SK-N-SH treated with all-trans-retinoic acid at 6 μM for 48 hours (cell line): ENCODE measurements at regions not wholly inside any gene's neighbourhood (a gene's known extent, or its start where the extent isn't known, plus 50 kb on each side); places are given as distances from the start of the nearest gene placed in this dataset.

Experiments used
- ATAC-seq: fragments of 200-7000 bp; cut with Tn5 transposase; 3 replicates; pipeline ENCODE4 v1.9.1; 2020; ENCODE audit warnings: mild to moderate bottlenecking, moderate library complexity
- BACH2 ChIP-seq: fragments of 250-450 bp; sonication (Bioruptor Pico); IDR thresholded peaks from 2 replicates; pipeline ENCODE4 v1.9.0; 2021; ENCODE audit warnings: mild to moderate bottlenecking, borderline replicate concordance
- CREB5 ChIP-seq: fragments of 250-450 bp; sonication (Bioruptor Pico); IDR thresholded peaks from 2 replicates; pipeline ENCODE4 v1.5.1; 2020; ENCODE audit warnings: low read depth, mild to moderate bottlenecking, moderate library complexity
- CSDC2 ChIP-seq: fragments of 250-450 bp; sonication (Bioruptor Pico); IDR thresholded peaks from 2 replicates; pipeline ENCODE4 v1.5.0; 2020; ENCODE audit warnings: mild to moderate bottlenecking, moderate library complexity
- CSRNP3 ChIP-seq: fragments of 250-450 bp; sonication (Bioruptor Pico); IDR thresholded peaks from 2 replicates; pipeline ENCODE4 v1.5.1; 2021; ENCODE audit warnings: mild to moderate bottlenecking, moderate library complexity
- ESRRG ChIP-seq: fragments of 250-450 bp; sonication (Bioruptor Pico); IDR thresholded peaks from 2 replicates; pipeline ENCODE4 v1.6.1; 2021; ENCODE audit warnings: mild to moderate bottlenecking
- GLIS3 ChIP-seq: fragments of 250-450 bp; sonication (Bioruptor Pico); IDR thresholded peaks from 2 replicates; pipeline ENCODE4 v1.5.0; 2020; ENCODE audit warnings: mild to moderate bottlenecking, moderate library complexity
- ISL1 ChIP-seq: fragments of 250-450 bp; sonication (Bioruptor Pico); IDR thresholded peaks from 2 replicates; pipeline ENCODE4 v2.1.2; 2022; ENCODE audit warnings: mild to moderate bottlenecking, moderate library complexity
- OSR1 ChIP-seq: fragments of 250-450 bp; sonication (Bioruptor Pico); IDR thresholded peaks from 2 replicates; pipeline ENCODE4 v1.8.0; 2022; ENCODE audit warnings: moderate library complexity, mild to moderate bottlenecking, inconsistent platforms
- POU6F1 ChIP-seq: fragments of 250-450 bp; sonication (Bioruptor Pico); IDR thresholded peaks from 2 replicates; pipeline ENCODE4 v1.8.0; 2021; ENCODE audit warnings: low read depth, mild to moderate bottlenecking, moderate library complexity, borderline replicate concordance
- PPARA ChIP-seq: fragments of 250-450 bp; sonication (Bioruptor Pico); IDR thresholded peaks from 2 replicates; pipeline ENCODE4 v1.5.0; 2020; ENCODE audit warnings: mild to moderate bottlenecking, borderline replicate concordance
- RARB ChIP-seq: fragments of 250-450 bp; sonication (Bioruptor Pico); IDR thresholded peaks from 2 replicates; pipeline ENCODE4 v1.8.0; 2021; ENCODE audit warnings: mild to moderate bottlenecking, moderate library complexity
- SNAI2 ChIP-seq: fragments of 250-450 bp; sonication (Bioruptor Pico); IDR thresholded peaks from 2 replicates; pipeline ENCODE4 v1.5.0; 2020; ENCODE audit warnings: mild to moderate bottlenecking, moderate library complexity
- TCF4 ChIP-seq: fragments of 250-450 bp; sonication (Bioruptor Pico); IDR thresholded peaks from 2 replicates; pipeline ENCODE4 v1.8.0; 2021; ENCODE audit warnings: mild to moderate bottlenecking, moderate library complexity, borderline replicate concordance
- TSHZ2 ChIP-seq: fragments of 250-450 bp; sonication (Bioruptor Pico); IDR thresholded peaks from 2 replicates; pipeline ENCODE4 v1.5.0; 2020; ENCODE audit warnings: mild to moderate bottlenecking, moderate library complexity
- ZC3H10 ChIP-seq: fragments of 250-450 bp; sonication (Bioruptor Pico); IDR thresholded peaks from 2 replicates; pipeline ENCODE4 v1.5.1; 2021; ENCODE audit warnings: mild to moderate bottlenecking, moderate library complexity
- ZFP3 ChIP-seq: fragments of 250-450 bp; sonication (Bioruptor Pico); IDR thresholded peaks from 2 replicates; pipeline ENCODE4 v1.5.0; 2020; ENCODE audit warnings: mild to moderate bottlenecking, moderate library complexity
- ZFP30 ChIP-seq: fragments of 450-650 bp; formaldehyde crosslinking; IDR thresholded peaks from 2 replicates; pipeline ENCODE4 v1.5.0; 2022; ENCODE audit warnings: mild to moderate bottlenecking, moderate library complexity
- ZNF565 ChIP-seq: fragments of 450-650 bp; formaldehyde crosslinking; conservative IDR thresholded peaks from 2 replicates; pipeline ENCODE4 v1.5.0; 2020; ENCODE audit warnings: low read depth, mild to moderate bottlenecking, moderate library complexity
- ZNF70 ChIP-seq: fragments of 450-650 bp; formaldehyde crosslinking; IDR thresholded peaks from 2 replicates; pipeline ENCODE4 v1.5.0; 2020; ENCODE audit warnings: mild to moderate bottlenecking, moderate library complexity
- ZNF8 ChIP-seq: fragments of 450-650 bp; formaldehyde crosslinking; IDR thresholded peaks from 2 replicates; pipeline ENCODE4 v1.5.0; 2020; ENCODE audit warnings: mild to moderate bottlenecking, moderate library complexity
- TF ChIP-seq, protein P1 (sequence below): fragments of 250-450 bp; sonication (Bioruptor Pico); IDR thresholded peaks from 2 replicates; pipeline ENCODE4 v1.8.0; 2020; ENCODE audit warnings: mild to moderate bottlenecking, moderate library complexity, borderline replicate concordance

DNA sequence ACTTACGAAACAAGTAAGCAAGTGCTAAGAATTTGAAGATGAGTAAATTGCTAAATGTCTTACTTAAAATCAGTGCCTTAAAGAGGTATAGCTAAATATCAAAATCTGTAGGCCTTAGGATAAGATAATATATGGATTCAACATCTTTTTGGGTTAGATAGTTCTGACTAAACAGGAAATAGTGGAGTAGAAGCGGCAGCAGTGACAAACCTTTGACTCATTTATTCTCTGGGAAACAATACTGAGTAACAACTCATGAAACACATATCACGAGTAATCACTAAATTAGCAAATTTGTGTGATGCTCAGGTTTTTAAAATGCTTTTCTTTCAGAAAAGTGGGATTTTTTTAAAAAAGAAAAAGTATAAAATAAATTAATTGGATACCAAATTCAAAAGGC lies 762.1 kb upstream of the TYRP1 start:
- no peak for ATAC-seq
- TF ChIP-seq GLIS3 (CRISPR knock-in tag) (no peak), ZC3H10 (CRISPR knock-in tag) (no peak), TCF4 (CRISPR knock-in tag) (no peak), RARB (CRISPR knock-in tag) (no peak), PPARA (no peak), TSHZ2 (no peak), ESRRG (CRISPR knock-in tag) (no peak), ZNF8 (no peak), OSR1 (no peak), CSDC2 (CRISPR knock-in tag) (no peak), POU6F1 (no peak), CSRNP3 (CRISPR knock-in tag) (no peak)
- TF ChIP-seq, all 23 proteins: peak for 0

DNA sequence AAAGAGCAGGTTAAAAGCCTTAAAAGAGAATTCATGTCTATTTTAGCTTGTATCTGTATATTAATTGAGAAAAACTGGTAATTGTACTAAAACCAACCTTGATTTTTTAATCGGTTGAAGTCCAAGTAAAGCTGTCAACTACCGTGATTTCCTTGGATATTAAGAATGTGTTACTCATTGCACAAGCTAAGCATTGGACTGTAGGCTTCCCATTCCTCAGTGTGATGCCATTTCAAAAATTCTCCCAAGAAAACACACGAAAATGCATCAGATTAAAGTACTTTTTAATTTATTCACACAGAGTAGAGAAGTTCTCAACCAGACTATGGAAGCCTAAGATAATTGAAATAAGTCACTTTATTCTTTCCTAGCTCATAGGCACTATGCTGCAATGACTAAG lies 761.4 kb upstream of the TYRP1 start:
- TF ChIP-seq POU6F1, result no peak
- no peak for ATAC-seq

DNA sequence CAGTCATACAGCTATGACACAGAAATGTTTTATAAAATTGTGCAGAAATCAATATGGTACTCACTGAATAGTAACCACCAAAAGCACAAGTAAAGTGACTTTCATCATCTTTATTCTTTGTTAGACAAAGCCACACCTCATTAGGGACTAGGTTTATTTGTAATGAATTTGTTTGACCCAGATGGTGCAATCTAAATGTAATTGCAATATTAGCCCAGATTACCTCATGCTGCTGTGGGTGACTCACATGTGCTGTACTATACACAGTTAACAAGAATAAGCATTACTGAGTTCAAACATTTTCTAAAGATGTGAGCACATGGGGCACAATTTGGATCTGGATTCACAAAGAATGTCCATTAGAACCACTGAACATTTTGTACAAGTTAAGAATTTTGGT lies 759.3 kb upstream of the TYRP1 start:
- TF ChIP-seq, protein P1, sequence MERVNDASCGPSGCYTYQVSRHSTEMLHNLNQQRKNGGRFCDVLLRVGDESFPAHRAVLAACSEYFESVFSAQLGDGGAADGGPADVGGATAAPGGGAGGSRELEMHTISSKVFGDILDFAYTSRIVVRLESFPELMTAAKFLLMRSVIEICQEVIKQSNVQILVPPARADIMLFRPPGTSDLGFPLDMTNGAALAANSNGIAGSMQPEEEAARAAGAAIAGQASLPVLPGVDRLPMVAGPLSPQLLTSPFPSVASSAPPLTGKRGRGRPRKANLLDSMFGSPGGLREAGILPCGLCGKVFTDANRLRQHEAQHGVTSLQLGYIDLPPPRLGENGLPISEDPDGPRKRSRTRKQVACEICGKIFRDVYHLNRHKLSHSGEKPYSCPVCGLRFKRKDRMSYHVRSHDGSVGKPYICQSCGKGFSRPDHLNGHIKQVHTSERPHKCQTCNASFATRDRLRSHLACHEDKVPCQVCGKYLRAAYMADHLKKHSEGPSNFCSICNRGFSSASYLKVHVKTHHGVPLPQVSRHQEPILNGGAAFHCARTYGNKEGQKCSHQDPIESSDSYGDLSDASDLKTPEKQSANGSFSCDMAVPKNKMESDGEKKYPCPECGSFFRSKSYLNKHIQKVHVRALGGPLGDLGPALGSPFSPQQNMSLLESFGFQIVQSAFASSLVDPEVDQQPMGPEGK (CRISPR knock-in tag), result no peak
- no peak for TF ChIP-seq ZFP30 (CRISPR knock-in tag)

GRCh38 chr9:11946531-11946930 lies 746.7 kb upstream of the TYRP1 start:
- no peak for ATAC-seq
- no peak for TF ChIP-seq ZFP3 (CRISPR knock-in tag)
- TF ChIP-seq ZFP30 (CRISPR knock-in tag), result no peak
- TF ChIP-seq ZNF8, result no peak

More for the DNA sequence above, 759.3 kb upstream of the TYRP1 start:
- ATAC-seq, result no peak

DNA sequence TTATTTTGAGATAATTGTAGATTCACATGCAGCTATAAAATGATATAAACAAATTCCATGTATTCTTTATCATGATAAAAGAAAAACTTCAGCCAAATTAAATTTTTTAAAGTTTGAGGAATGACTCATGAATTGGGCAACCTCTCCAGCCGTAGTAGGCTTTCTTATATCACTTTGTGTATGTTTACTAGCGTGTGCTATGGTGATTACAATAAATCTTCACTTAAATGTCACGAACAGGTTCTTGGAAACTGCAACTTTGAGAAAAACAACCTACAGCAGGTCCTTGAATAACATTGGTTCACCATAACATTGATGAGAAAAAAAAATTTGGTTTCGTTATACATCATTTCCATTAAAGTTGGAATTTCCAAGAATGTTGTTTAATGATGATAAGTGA lies 730.9 kb upstream of the TYRP1 start:
- no peak for TF ChIP-seq SNAI2 (CRISPR knock-in tag)
- no peak for TF ChIP-seq ZFP30 (CRISPR knock-in tag)
- TF ChIP-seq ESRRG (CRISPR knock-in tag), result no peak
- TF ChIP-seq POU6F1, result no peak
- no peak for TF ChIP-seq PPARA
- TF ChIP-seq ISL1 (CRISPR knock-in tag), result no peak
- TF ChIP-seq GLIS3 (CRISPR knock-in tag), result no peak
- no peak for TF ChIP-seq ZFP3 (CRISPR knock-in tag)
- TF ChIP-seq BACH2 (CRISPR knock-in tag), result no peak
- TF ChIP-seq, protein P1 (CRISPR knock-in tag), result no peak
- TF ChIP-seq RARB (CRISPR knock-in tag), result no peak
- TF ChIP-seq ZNF565 (CRISPR knock-in tag), result no peak
- no peak for TF ChIP-seq CREB5
- TF ChIP-seq CSDC2 (CRISPR knock-in tag), result no peak
- TF ChIP-seq ZNF70, result no peak
- ATAC-seq, result no peak
